Activated effector memory CD4-positive, alpha-beta T cell treated with anti-CD3 and anti-CD28 coated beads, Interleukin-2, amount 50 U/mL, for 16 hours (primary cell): ENCODE measurements at regions not wholly inside any gene's neighbourhood (a gene's known extent, or its start where the extent isn't known, plus 50 kb on each side); places are given as distances from the start of the nearest gene placed in this dataset.

Experiments used
- DNase-seq: peaks from one replicate; pipeline ENCODE4 v3.0.0-alpha.2; 2020

DNA sequence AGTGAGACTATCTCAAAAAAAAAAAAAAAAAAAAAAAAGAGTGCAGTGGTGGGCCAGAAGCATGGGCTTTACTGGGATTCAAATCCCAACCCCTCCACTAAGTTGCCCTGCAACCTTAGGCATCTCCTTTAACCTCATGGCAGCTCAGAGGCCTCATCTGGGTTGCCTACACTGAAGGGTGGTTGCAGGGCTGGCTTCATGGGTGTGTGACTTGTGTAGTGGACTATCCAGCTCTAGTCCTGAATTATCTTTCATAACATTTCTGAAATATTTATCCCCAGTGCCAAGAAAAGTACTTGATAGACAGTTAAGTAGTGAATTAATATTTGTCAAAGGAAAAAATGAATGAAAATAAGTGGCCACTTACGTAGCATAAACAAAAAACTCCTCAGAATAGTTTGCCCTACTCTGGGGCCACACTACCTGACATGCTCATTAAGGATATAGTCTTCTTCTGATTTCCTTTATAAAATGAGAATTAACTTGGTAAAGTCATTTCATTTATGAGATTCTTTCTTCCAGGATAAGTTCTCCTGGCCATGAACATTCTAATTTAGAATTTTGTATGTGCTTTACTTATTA, 116.0 kb upstream of the SYT13 start:
- DNase-seq = peak; percentile 21

DNA sequence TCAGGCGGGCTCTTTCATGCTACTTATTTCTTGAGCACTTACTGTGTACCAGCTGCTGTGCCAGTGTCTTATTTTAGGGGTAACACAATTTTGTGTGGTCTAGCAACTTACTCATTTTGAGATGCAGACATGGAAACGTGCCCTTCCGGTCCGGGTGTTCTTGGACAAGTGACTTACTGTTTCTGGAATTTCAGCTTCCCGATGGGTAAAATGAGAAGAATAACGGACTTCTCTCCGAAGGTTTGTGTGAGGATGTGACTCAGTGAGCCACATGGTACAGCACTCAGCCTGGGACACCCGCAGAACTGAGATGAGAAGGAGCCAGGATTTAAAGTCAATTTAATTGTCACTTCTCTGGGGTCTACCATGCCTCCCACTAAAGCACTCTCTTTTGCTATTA, 114.5 kb upstream of the SYT13 start:
- DNase-seq = peak; percentile 41

DNA sequence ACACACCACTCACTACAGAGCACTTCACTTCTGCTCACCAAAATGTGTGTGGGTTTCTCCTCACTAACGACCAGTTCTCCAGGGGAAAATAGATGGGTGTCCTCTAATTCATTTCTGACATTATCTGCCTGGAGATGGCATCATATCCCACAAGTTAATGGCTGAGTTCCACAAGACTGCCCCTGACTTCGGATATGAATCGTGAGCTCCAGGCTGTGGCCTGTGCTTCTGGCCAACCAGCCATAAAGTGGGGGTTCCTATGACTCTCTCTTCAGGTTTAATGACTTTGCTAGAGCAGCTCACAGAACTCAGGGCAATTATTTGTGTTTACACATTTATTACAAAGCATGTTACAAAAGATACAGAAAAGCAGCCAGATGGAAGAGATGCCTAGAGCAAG, 113.0 kb upstream of the SYT13 start:
- DNase-seq = peak; percentile 6

DNA sequence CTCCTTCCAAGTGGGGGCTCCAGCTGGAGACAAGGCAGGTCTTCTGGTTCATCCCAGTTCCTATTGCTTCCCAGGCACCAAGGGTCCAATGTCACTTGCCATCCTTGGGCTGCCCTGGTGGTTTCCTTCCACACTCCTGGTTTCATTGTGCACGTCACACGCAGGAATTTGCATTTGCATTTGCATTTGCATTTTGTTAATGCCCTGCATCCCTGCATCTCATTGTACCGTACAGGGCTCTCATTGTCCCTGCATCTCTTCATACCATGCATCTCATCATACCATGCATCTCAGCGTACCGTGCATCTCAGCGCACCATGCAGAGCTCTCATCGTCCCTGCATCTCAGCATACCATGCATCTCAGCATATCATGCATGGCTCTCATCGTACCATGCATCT, 112.2 kb upstream of the SYT13 start:
- DNase-seq = peak; percentile 22

DNA sequence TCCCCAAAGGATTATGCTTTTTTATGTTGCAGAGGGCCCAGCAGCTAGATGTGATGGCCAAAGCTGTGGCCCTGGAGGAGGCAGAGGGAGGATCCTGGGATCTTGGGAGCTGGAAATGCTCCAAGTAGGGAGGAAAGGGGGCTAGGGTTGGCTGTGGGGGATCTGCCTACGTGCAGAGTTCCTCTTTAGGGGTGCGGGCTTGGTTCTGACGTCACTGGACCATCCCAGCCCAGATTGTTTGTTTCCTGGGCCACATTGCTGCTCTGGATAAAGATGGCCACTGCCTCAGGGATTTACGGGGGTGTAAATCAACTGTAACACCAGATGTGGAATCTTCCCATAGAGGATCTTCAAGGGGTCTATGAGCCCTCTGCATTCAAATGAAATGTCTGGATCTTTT, 110.3 kb upstream of the SYT13 start:
- peak; percentile 17 for DNase-seq

DNA sequence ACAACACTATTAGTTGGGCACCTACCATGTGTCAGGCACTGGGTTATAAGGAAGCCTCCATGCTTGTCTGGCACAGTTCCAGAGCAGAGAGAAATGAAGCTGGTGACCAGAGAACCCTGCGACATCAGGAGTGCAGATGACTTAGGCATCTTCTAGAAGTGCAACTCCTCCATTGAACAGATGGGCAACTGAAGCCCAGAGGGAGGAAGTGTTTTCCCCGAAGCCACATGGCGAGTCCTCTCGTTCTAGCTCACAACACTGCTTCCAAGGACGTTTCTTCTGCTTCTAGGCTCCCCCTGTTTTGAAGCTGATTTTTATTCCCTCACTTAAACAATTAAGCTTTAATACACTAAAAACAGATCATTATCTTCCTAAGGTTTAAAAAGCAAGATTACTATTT, 109.8 kb upstream of the SYT13 start:
- peak; percentile 25 for DNase-seq

DNA sequence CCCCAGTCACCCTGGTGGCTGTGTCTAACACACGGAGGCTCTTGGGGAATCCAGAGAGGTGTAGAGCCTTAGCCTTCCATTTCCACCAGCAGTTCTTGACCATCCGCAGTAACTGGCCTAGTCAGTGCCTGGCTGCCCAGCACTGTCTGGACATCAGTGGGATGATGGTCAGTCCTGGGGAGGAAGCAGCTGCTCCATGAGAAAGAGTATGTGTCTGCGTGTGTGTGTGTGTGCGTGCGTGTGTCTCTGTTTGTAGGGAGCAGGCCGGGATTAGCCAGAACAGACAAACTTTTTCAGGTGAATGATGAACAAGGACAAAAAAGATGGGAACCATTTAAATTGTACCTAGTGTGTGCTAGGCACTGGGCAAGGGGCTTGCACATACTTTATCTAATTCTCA, 109.3 kb upstream of the SYT13 start:
- peak; percentile 2 for DNase-seq

DNA sequence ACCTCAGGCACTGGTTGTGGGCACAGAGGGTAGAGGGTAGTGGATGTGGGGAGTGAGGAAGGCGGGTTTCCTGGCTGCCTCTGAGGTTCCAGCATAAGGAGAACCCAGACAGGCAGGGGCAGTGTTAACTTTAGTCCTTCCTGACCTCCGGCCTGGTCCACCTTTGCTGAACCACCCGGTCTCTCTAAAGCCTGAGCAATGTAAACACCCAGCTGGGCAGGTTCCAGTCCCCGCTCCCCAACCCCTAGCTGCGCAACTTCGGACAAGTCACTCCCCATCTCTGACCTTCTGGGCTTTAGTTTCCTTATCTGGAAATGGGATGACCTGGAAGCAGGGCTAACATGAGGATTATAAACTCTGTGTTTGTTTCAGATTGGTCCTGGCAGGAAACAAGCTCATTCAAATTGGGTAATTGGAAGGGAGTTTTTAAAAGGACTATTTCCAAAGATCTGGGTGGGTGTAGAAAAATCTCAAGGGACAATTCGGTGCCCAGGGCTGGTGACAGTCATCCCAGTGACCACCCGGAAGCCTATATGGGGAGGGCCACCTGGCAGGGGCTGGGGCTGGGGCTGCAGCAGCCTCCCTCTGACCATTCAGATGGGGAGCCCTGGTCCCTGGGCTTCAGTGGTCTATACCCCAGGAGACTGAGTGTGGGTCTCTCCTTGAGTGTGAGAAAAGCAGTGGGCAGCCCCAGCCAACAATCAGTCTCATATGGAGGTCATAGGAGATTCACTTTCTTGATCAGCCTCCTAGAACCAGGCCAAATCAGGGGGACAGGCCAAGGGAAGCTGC, 108.3 kb upstream of the SYT13 start:
- DNase-seq = peak; percentile 42

DNA sequence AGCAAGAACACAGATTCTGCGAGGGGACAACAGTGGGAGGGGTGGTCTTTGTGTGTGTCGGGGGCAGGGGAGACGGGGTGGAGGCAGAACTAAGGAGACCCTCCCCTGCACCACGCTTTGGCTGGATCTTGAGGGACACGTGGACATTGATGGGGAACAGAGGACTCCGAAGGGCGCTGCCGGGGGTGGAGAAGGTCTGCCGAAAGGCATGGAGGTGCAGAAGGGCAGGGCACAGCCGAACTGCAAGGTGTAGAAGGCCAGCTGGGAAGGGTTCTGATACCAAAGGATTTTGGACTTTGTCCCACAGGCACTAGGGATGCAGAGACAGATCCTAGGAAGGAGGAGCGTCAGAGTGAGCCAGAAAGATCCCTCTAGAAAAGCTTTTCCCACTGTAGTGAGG, 107.7 kb upstream of the SYT13 start:
- DNase-seq = peak; percentile 47

DNA sequence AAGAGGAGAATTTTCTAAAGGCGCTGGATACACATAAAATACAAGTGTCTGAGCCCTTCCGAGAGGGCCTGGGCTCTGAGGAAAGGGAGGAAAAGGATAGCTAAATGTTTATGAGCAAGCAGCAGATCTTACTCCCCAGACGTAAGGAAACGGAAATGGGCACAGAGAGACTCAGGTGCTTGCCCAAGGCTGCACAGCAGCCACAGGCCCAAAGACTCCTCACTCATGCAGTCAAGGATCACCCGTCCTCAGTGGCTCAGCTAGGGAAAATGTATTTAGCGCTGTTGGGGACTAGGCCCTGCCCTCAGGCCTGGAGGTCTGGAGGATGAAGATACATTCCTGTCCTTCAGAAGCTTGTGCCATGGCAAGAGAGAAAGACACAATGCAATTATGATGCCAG, 107.2 kb upstream of the SYT13 start:
- DNase-seq = peak; percentile 14

DNA sequence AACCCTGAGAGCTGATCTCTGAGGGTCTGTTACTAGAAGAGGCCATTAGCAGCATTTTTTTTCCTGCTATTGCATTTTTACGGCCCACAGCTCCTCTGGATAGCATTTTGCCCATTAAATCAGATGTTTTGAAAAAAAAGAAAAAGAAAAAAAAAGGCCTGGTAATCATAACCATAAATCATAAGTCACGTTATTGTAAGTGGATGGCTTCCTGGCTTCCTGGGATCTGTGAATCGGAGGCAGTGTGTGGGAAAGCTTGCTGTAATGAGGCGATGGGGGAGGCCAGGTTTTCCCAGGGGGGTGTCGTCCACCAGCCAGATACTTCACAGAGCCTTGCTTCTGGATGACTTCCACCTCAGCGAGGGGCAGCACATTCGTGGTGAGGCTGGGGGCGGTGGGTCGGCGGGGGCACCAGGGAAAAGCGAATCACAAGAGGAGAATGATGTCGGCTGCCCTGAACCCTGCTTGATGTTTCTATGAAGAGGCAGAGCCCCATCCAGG, 106.5 kb upstream of the SYT13 start:
- DNase-seq = peak; percentile 53

DNA sequence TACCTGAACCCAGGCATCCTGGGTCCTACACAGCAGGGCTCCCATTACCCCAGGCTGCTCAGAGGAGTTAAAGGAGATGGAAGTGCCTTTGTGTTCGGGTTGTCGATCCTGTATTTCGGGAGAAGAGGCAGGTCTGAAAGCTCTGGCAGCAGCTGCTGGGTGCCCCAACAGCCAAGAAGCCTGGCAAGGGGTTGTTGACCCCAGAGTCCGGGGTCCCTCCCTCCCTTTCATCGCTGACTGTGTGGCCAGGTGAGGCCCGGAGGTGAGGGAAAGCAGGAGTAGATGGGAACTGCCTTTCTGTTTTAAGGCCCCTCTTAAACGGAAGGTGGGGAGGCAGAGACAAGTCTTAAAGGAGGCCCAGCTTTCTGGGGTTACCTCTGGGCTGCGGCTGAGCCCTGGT, 106.0 kb upstream of the SYT13 start:
- DNase-seq = no peak

DNA sequence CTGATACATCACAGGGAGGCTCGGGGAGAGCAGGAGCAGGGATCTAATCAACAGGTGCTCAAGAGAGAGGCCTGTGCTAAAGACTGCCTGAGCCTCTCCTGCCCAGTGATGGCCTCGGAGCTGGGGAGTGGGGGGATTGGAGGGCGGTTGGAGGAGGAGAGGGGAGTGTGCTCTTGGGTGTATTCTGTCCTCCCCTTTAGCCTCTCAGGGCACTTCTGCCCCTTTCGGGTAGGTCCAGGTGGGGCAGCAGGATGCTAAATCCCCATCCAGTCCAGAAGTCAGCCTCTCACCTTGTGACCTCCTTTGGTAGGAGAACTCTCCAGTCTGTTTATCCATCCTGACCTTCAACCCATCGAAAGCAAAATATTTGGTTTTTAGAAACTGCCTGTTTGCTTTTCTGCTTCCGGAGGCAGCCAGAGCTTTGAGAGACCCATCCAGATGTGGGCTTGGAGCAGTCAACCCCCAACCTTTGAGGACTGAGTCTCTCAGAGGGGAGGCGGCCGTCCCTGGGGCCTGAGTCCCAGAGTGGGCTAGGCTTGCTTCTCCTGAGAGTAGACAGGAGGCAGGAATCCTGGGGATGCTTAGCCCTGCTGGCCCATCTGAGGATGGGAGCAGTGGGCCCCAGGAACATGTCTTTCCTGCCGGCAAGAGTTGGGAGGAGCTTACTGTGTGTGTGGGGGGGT, 105.2 kb upstream of the SYT13 start:
- no peak for DNase-seq

DNA sequence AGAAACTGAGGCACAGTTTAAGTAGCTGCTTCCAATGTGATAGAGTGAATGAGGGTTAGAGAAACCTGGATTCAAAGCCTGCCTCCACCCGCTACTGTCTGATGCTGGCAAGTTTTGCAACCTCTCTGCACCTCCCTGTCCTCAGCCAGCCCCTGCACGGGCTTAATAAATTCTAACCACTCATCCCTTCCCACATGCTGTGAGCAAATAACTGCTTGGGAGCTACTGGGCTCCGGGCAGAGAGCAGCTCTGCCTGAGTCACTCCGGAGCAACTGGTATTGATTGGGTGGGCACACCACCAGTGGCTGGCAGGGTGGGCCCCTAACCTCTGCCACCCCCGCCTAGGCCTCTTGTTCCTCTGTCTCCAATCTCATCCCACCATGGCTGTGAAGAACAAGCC, 104.3 kb upstream of the SYT13 start:
- DNase-seq = no peak

DNA sequence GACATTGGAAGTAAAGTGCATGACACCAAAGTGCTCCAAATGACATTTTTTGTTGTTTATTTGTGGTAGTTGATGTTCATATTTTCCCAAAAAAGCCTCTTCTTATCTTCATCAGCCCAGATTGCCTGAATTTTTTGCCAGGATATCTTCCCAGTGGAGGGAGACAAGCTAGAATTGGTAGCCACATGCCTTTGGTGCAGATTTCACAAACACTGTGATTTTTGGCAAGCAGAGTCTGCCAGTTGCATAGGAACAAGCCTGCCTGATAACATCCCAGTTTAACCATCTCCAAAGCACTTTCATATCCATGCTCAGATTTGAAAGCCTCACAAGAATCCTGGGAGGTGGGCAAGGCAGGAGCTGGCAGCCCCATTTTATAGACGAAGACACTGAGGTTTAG, 102.3 kb upstream of the SYT13 start:
- no peak for DNase-seq

DNA sequence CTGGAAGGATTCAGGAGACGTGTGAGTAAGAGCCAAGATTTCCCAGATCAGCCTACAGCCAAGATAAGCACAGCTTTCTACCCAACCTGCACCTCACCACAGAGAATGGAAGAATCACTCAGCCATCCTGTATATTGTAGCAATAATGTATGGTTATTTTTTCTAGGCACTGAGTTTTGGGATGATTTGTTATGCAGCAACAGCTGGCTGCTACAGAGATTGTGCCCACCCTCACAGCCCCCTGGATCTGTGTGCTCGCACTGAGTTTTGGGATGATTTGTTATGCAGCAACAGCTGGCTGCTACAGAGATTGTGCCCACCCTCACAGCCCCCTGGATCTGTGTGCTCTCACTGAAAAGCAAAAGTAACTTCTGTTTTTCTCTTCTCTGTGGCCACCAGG, 101.7 kb upstream of the SYT13 start:
- peak; percentile 28 for DNase-seq

DNA sequence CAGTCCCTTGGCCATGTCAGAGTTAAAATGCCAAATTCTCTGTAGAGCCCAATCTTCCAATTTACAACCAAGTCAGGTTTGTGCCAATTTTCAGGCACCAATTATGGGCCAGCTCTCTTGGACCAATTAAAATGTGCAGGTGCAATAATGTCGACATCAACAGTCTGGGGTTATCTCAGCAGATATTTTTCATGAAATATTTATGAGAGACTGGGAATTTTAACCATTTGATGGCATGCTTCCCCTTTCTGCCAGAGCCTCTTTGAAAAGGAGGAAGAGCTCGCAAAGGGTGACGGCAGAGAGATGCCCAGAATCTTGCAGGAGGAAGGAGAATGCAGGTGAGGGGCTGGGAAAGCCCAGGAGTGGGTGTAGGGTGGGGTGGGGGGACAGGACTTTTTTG, 100.8 kb upstream of the SYT13 start:
- peak; percentile 9 for DNase-seq

DNA sequence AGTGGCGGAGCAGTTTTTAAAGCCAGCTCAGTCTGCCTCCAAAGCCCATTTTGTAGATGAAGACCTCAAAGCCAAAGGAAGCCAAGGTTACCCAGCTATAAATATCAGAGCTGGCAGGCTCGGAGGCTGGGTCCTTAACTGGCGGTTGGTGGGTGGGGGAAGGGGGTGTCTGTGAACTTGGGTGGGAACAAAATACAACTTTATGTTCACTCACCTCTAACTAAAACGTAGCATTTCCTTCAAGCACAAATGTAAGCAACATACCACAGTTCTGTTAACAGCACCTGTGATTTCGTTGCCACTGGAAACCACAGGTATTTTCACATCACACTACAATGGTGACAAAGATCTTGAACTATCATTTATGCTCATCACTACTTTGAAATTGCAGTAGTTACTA, 99.7 kb upstream of the SYT13 start:
- DNase-seq = peak; percentile 70

DNA sequence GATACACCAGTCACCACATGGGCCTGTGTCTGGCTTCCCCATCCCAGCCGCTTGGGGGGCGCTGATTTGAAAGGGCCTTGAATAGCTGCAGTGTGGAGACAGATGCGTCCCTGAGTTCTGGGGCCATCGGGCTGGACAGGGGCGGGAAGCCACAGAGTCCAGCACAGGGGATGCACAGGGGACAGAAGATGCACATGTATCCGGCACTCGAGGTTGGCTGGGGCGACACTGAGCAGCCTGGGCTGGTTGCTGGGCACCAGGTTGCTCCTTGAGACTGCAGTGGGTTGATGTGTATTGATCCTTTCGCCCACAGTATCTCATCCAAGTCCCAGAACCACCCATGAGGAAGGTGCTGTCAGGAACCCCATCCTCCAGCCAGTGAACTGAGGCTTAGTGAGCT, 99.3 kb upstream of the SYT13 start:
- peak; percentile 61 for DNase-seq

DNA sequence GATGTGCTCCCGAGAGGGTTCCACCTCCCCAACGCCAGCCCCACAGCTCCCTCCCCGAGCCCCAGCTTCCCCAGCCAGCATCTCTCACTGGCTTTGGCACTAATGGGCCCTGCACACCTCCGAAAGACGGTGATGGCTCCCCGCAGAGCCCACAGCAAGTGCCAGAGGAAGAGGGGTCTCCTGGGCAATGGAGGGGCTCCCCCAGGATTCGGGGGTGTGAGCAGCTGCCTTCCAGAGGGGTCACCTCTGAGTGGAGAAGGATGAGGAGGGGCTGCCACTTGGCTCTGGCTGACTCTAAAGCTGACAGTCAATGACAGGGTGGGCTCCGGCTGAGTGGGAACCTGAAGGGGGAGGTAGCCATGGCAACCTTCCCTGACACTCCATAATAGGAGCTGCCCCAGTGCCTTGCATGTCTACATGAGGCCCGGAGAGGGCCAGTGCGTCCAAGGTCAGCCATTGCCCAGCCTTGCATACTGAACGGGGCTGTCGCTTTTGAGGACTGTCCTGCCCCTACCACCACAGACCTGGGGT, 98.6 kb upstream of the SYT13 start:
- peak; percentile 56 for DNase-seq

DNA sequence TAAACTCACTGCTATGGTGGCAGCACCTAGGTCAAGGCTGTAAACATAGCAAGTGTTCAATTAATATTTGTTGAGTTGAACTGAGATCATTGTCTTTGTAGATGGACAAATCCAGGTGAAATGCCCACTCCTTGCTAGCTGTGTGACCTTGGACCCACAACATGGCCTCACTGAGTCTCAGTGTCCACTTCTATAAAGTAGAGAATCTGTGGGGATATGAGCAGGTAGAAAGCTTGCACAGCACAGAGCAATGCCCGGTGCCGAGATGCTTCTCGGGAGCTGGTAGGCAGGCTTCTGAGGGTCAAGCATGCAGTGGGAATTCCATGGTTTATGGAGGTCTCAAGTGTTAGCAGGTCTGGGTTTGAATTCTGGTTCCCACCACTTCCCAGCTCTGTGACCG, 97.9 kb upstream of the SYT13 start:
- peak; percentile 31 for DNase-seq

DNA sequence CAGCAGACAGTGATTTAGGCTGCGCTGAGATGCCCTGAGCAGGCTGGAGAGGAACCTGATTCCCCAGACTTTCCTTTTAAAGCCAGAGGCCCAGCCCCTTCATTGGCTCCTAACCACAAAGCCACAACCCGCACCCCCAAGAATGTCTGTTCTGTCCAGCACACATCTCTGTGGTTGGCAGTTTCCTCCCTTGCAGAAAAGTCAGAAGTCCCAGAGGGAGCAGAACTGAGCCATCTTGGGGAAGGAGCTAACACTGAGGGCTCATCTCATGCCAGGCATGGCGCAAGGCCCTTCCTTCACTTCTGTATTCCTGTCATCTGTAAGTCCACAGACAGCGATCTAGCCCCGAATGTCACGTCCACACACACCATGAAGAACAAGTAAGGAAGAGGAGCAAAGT, 97.1 kb upstream of the SYT13 start:
- DNase-seq = peak; percentile 62

DNA sequence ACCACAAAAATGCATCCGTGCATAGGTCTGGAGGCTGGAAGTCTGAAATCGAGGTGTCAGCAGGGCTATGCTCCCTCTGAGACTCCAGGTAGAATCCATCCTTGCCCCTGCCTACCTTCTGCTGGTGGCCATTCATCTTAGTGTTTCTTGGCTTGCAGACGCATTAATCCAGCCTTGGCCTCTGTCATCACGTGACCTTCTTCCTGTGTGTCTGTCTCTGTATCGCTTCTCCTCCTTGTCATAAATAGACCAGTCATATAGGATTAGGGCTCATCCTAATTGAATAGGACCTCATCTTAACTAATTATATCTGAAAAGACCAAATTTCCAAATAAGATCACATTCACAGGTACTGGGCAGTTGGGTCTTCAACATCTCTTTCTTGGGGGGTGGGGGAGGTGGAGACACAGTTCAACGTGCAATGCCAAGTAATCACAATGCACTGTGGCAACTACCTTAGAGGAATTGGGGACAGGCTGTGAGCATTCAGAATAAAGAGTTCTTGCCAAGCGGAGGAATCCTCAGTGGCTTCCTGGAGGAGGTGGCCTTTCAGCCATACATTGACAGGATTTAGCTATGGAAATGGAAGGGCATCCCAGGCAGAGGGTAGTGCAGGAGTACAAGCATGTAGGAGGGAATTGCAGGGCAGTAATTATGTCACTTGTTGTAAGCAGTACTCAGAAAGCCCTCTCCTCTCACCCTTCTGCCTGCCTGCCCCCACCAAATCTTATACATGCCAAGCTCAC, 96.2 kb upstream of the SYT13 start:
- peak; percentile 48 for DNase-seq
